ENCODE measurements at regions not wholly inside any gene's neighbourhood (a gene's known extent, or its start where the extent isn't known, plus 50 kb on each side); places are given as distances from the start of the nearest gene placed in this dataset.

DNA sequence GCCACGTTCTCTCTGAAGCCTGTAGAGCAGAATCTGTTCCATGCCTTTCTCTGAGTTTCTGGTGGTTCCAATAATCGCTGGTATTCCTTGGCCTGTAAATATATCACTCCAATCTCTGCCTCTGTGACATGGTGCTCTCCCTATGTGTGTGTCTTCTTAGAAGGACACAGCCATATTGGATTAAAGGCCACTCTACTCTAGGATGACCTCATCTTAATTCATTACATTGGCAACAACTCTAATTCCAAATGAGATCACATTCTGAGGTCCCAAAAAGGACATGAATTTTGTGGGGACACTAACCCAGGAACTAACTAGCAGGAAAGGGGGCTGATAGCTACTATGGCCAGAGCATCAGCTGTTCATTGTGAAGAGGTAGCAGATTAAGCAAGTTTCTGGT is 110.7 kb downstream of the KLF12 start:
- Histone ChIP-seq H3K4me3 (no peak overlapping the region), H3K27me3 (no peaks in the 10 kb centered on the region), H3K9me3 (no peaks in the 10 kb centered on the region), H3K36me3 (no peaks in the 10 kb centered on the region)
- no peak for DNase-seq

DNA sequence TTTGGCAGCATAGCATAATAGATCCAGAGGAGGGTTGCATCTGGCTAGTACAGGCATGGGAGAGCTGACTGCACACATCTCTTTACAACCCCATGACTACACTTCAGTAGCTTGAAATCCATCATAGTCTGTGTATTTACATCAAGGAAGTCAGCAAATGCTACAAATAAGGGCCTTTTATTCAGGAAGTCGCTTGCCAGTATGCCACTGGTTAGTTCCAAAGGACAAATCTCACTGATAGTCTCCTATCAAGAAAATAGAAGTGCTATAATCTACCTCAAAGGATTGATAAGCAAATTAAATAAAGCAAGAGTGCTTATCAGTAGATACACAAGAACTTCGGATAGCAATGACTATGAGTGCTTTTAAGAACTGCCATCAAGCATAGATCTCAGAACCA is 112.7 kb downstream of the KLF12 start:
- H3K27me3 ChIP-seq, result no peaks in the 10 kb centered on the region
- no peaks in the 10 kb centered on the region for H3K36me3 ChIP-seq
- no peak overlapping the region for H3K4me3 ChIP-seq
- DNase-seq, result no peak
- no peaks in the 10 kb centered on the region for H3K9me3 ChIP-seq

DNA sequence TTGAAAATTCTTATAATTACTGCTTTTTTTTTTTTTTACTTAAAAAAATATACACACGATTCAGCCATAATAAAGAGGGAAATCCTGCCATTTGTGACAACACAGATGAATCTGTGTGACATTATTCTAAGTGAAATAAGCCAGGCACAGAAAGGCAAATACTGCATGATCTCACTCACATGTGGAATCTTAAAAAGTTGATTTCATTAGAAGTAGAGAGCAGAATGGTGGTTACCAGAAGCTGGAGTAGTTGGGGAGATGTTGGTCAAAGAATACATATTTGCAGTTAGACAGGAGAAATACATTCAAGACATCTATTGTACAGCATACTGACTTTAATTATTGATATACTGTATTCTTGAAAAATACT is 116.2 kb downstream of the KLF12 start:
- no peak for DNase-seq
- H3K36me3 ChIP-seq, result no peaks in the 10 kb centered on the region
- H3K4me3 ChIP-seq, result no peak overlapping the region
- no peaks in the 10 kb centered on the region for H3K27me3 ChIP-seq
- H3K9me3 ChIP-seq, result no peaks in the 10 kb centered on the region

DNA sequence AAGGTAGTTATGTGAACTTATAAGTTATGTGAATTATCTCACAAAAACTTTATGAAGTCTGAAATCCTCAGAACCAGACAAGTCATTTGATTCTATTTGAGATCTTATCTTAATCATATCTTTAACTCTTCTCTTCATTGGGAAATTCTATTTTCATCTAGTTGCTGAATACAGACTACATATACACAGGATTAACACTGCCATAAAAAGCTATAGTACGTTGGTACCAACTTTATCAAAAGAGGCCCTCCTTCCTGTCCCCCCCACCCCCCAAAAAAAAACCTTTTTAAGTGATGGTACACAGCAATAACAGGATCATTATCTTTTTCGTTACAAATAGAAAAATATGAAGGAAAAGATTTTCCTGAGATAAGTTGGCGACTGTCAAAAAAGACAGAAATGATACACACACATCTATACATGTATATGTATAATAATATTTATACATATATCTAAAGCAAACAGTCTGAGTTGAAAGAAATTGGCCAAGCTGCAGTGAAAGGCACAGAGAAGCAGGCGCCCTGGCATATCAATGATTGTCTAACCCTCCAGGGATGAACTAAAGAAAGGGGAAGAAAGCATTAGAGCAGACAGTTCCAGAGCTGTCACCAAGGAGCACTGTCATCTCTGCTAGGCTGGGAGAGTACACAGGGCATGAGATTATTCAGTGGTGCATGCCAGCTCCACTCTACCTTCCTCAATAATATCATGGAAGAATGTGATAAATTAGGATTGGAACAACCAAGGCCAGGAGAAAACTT is 116.7 kb downstream of the KLF12 start:
- DNase-seq, result no peak
- H3K36me3 ChIP-seq, result no peaks in the 10 kb centered on the region
- no peak overlapping the region for H3K4me3 ChIP-seq
- H3K9me3 ChIP-seq, result no peaks in the 10 kb centered on the region
- H3K27me3 ChIP-seq, result no peaks in the 10 kb centered on the region

DNA sequence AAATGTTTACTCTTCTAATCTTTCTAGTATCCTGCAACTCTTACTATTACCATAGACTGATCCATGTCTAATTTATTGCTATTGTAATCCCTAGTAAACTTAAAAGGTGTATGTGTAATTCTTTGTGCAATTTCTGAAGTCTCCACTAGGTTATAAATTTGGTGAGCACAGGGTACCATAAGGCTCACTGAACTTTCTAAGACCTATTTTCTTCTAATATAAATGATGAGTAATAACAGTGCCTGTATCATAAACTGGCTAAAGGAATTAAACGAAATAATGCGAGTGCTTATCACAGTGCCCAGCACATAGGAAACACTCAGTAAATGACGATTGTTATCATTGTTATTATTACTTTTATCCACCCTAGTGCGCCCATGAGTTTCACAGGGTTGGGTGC is 119.1 kb downstream of the KLF12 start:
- DNase-seq, result no peak
- H3K9me3 ChIP-seq, result no peaks in the 10 kb centered on the region
- no peak overlapping the region for H3K4me3 ChIP-seq
- H3K27me3 ChIP-seq, result no peaks in the 10 kb centered on the region
- no peaks in the 10 kb centered on the region for H3K36me3 ChIP-seq

DNA sequence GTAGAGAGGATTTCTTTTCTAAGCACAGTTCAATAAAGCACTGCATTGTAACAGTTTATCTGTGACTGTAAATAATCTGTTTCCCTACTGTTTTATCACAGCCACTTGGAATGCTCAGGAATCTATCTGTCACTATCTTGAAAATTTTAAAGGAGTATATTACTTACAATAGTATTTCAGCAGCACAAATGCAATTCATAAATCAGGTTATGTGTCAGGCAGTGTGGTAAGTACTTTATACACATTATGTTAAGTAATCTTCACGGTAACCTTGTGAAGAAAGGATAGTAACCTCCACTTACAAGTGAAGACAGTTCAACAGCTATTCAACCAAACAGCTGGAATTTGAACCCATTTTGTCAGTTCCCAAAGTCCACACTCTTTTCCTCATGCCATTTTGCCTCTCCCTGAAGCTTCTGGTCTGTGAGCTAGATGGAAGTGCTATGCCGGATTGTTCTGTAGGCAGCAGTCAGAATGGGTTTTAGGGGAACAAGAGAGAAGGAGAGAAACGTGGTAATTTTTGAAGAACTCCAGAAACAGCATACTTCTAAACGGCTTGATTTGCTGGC is 125.0 kb downstream of the KLF12 start:
- no peak overlapping the region for H3K4me3 ChIP-seq
- no peaks in the 10 kb centered on the region for H3K27me3 ChIP-seq
- no peaks in the 10 kb centered on the region for H3K36me3 ChIP-seq
- H3K9me3 ChIP-seq, result no peaks in the 10 kb centered on the region
- no peak for DNase-seq

DNA sequence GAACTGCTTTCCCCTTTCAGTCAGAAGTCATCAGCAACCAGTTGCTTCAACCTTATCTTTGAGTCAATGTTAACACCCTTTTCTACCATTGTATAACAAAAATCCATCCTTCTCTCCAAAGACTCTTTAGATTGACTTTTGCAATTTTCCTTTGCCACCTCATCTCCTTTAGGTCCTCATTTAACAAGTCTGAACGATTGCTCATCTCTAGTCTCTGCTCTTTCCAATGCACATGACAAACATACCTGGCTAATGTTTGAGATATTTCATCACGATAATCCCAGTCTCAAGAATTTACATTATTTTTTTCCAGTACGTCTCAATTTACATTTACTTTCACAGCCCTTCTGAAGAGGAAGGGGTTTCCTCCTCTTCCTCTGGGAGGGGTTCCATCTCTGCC is 127.5 kb downstream of the KLF12 start:
- Histone ChIP-seq H3K4me3 (no peak overlapping the region), H3K9me3 (no peaks in the 10 kb centered on the region), H3K27me3 (no peaks in the 10 kb centered on the region), H3K36me3 (no peaks in the 10 kb centered on the region)
- DNase-seq, result no peak

DNA sequence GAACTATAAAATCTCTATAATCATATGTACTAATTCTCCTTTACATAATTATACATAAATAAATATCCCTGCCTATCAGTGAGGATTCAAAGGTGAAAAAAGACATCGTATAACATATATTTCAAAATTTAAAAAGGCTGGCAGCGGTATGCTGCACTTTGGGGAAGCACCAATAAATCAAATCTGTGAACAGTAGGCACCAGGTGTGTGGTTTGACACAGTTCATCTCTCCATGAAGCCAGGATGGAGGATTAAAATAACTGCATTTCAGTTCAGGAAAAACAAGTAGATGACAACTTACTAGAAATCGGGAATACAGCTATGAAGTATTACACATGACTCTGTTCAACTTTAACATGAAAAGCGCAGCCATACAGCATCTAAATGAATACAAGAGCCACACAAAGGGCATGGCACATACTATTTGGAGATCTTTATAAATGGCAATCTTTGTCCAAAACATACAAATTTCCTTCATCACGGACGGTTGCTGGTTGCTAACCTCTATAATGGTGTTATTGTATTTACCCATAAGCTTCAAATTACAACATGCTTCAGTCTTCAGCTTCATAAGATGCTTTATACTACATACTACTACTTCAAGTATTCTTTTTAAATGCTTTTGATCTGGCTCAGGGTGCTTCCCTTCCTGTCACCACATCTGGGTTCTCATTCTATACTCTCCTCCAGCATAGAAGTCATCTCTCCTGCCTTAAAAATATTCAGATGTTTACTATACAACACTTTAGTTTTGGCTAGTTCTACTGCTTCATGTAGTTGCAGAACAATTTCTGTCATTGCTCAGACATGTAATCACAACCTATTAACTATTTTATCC is 128.7 kb downstream of the KLF12 start:
- no peaks in the 10 kb centered on the region for H3K27me3 ChIP-seq
- no peaks in the 10 kb centered on the region for H3K36me3 ChIP-seq
- no peaks in the 10 kb centered on the region for H3K9me3 ChIP-seq
- no peak for DNase-seq
- no peak overlapping the region for H3K4me3 ChIP-seq

DNA sequence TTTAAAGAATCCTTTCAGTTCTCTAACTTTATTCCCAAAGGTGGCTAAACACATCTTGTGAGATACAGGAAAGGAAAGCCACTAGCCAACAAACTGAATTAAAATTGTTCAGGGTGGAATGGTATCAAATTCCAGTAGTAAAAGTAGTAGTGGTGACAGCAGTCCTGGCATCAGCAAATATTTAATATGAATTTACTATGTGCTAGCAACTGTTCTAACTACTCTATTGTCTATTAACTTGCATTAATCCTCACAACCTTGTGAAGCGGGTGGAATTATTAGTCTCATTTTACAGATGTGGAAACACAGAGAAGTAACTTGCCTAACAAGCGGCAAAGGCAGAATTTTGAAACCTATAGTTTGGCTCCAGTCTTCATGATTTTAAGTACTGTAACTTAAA is 130.1 kb downstream of the KLF12 start:
- H3K36me3 ChIP-seq, result no peaks in the 10 kb centered on the region
- H3K4me3 ChIP-seq, result no peak overlapping the region
- DNase-seq, result no peak
- H3K27me3 ChIP-seq, result no peaks in the 10 kb centered on the region
- no peaks in the 10 kb centered on the region for H3K9me3 ChIP-seq

DNA sequence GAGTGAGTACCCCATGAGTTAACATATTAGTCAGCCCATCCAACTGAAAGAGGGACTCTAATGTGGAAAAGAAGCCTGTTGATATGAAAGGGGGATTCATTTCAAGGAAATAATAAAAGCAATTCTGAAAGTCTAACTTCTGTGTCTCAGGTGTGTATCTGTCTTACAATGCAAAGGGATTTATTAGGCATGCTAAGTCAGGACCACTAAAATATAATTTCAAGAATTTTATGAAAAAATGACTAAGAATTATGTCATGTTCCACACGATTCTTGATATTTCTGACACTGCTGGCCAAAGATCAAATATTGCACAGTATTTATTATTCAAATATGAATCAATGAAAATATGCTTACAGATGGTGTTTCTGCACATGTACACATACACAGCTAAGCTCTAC is 130.8 kb downstream of the KLF12 start:
- no peaks in the 10 kb centered on the region for H3K27me3 ChIP-seq
- H3K9me3 ChIP-seq, result no peaks in the 10 kb centered on the region
- no peaks in the 10 kb centered on the region for H3K36me3 ChIP-seq
- no peak for DNase-seq
- no peak overlapping the region for H3K4me3 ChIP-seq

DNA sequence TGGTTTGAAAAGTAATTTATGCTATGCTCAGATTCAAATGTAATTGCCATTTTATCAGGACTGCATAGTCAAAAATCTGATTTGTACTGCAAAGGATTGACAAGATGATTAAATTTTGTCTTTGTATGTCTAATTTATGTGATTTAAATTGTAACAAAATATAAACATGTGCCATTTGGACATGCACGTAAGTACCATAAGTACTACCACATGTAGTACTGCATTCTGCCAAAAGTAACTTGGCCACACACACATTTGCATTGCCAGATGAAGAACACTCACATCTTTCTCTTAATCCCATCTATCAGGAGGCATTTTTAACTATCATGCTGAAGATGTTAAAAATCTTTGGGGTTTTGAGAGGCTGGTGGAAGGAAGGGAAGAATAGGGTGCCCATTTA is 133.3 kb downstream of the KLF12 start:
- Histone ChIP-seq H3K9me3 (no peaks in the 10 kb centered on the region), H3K36me3 (no peaks in the 10 kb centered on the region), H3K4me3 (no peak overlapping the region), H3K27me3 (no peaks in the 10 kb centered on the region)
- no peak for DNase-seq

DNA sequence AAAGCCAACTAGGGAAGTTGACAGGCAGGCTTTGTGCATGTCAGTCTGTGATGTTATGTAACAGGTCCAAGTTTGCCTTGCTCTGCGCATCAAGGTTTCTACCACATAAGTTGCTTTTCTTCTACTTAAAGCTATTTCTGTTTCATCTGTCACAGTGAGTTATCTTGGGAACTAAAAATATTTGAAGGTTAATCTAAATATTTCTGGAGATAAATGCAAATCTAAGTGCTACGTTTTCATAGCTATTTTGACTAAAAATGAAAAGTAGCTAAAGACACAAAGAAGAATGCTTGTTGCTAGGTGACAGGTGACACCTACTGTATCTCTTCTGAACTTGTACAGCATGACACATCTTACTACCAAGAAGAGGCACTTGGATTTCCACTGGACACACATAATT is 135.6 kb downstream of the KLF12 start:
- Histone ChIP-seq H3K27me3 (no peaks in the 10 kb centered on the region), H3K36me3 (no peaks in the 10 kb centered on the region), H3K4me3 (no peak overlapping the region), H3K9me3 (no peaks in the 10 kb centered on the region)
- DNase-seq, result no peak

DNA sequence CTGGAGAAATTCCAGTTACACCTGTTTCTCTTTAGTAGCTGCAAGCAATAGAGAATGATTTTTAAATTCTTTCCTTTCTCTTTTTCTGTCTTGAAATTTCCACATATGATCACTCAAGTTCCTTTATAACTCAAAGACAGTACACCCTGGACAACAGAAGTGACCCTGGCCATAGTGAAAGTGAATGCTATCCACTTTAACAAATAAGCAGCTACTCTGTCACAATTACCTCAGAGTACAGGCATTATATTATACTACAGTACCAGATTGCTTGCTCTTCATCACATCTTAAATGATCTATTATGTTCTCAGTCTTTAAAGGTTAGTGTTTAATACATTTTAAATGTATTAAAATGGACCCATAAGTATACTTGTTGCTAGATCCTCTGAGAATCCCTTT is 136.2 kb downstream of the KLF12 start:
- H3K36me3 ChIP-seq, result no peaks in the 10 kb centered on the region
- no peaks in the 10 kb centered on the region for H3K9me3 ChIP-seq
- no peaks in the 10 kb centered on the region for H3K27me3 ChIP-seq
- no peak overlapping the region for H3K4me3 ChIP-seq
- no peak for DNase-seq

DNA sequence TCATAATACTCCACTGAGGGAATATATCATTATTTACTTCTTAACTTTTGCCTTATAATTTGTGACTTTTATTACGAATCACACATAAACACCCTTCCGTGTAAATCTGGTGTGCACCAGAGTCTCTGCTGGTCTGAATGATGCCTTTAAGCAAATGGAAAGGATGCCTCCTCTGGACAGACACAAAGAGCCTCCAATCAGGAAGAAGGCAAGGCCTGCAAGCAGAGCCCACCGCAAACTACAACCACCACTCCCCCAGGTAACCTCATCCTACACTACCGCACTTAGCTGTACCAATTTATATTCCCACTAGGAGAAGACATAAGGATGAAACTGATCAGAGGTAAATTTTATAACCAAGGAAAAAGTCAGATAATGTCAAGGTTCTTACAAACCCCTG is 137.6 kb downstream of the KLF12 start:
- DNase-seq, result no peak
- Histone ChIP-seq H3K4me3 (no peak overlapping the region), H3K9me3 (no peaks in the 10 kb centered on the region), H3K27me3 (no peaks in the 10 kb centered on the region), H3K36me3 (no peaks in the 10 kb centered on the region)

DNA sequence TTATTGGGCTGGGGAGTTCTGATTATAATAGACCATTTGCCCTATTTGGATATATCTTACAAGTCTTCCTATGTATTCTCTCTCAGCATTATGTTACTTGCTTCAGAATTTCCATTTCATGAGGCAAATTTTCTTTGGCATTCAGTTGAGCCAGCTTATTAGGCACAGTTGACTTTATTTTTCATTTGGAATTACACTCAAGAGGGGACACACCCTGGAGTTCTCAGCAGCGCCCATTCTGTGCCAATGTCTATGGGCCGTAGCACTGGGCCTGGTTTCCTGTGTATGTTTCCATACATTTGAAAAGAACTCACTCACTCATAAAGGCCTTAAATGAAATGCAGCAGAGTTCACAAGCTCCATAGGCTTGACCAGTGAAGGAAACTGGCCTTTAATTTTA is 138.5 kb downstream of the KLF12 start:
- no peaks in the 10 kb centered on the region for H3K27me3 ChIP-seq
- no peaks in the 10 kb centered on the region for H3K9me3 ChIP-seq
- no peak for DNase-seq
- no peak overlapping the region for H3K4me3 ChIP-seq
- H3K36me3 ChIP-seq, result no peaks in the 10 kb centered on the region

DNA sequence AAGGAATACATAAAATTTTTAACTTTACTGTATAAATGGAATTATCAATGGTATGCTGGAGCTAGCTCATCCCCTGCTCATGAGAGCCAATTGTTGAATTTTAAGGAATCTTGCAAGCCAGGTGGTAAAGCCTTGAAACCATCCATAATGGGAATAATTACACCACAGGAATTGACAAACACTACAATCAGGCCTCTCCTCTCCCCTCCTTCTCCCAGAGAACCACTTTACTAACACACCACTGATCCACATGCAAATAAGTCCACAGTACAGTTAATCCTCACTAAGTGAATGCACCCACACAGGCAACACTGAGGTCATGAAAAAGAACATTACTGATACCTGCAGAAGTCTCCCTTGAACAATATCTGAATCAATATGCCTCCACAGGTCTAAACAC is 140.5 kb downstream of the KLF12 start:
- Histone ChIP-seq H3K36me3 (no peaks in the 10 kb centered on the region), H3K27me3 (no peaks in the 10 kb centered on the region), H3K9me3 (no peaks in the 10 kb centered on the region), H3K4me3 (no peak overlapping the region)
- no peak for DNase-seq

DNA sequence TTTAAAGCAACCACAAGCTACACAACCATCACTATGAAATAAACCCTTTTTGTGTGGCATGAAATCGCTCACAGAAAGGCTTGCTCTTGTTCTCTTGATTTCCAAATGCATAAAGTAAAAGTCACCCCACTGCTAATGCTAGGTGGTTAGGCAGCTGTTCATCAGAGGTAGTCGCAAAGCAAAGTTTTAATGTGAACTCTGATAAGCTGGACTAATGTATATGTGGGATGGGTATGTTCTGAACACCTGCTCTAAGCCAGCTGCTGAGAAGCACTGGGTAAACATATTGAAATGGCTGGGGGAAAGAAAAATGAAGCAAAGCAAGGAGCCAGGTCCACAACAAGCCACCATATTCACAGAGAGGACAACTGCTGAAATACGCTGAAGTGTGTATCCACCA is 142.3 kb downstream of the KLF12 start:
- Histone ChIP-seq H3K36me3 (no peaks in the 10 kb centered on the region), H3K27me3 (no peaks in the 10 kb centered on the region), H3K9me3 (no peaks in the 10 kb centered on the region), H3K4me3 (no peak overlapping the region)
- no peak for DNase-seq

DNA sequence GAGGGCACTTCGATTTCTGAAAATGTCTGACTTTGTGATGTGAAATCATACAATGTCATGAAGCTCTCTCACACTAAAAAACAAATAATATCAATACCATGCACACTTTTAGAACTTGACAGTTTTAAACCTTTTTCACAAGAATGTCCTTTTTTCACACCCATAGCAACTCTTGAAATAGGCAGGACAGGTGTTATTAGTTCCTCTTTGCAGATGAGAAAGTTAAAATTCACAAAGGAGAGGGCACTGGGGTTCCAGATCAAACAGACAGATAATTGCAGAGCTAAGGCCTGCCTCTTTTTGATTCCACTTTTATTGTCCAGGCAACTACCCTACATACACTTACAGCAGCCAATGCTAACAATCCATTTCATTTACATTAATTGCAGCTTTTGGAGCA is 142.8 kb downstream of the KLF12 start:
- no peak for DNase-seq
- Histone ChIP-seq H3K36me3 (no peaks in the 10 kb centered on the region), H3K4me3 (no peak overlapping the region), H3K27me3 (no peaks in the 10 kb centered on the region), H3K9me3 (no peaks in the 10 kb centered on the region)
